ENCODE measurements at regions not wholly inside any gene's neighbourhood (a gene's known extent, or its start where the extent isn't known, plus 50 kb on each side); places are given as distances from the start of the nearest gene placed in this dataset.

DNA sequence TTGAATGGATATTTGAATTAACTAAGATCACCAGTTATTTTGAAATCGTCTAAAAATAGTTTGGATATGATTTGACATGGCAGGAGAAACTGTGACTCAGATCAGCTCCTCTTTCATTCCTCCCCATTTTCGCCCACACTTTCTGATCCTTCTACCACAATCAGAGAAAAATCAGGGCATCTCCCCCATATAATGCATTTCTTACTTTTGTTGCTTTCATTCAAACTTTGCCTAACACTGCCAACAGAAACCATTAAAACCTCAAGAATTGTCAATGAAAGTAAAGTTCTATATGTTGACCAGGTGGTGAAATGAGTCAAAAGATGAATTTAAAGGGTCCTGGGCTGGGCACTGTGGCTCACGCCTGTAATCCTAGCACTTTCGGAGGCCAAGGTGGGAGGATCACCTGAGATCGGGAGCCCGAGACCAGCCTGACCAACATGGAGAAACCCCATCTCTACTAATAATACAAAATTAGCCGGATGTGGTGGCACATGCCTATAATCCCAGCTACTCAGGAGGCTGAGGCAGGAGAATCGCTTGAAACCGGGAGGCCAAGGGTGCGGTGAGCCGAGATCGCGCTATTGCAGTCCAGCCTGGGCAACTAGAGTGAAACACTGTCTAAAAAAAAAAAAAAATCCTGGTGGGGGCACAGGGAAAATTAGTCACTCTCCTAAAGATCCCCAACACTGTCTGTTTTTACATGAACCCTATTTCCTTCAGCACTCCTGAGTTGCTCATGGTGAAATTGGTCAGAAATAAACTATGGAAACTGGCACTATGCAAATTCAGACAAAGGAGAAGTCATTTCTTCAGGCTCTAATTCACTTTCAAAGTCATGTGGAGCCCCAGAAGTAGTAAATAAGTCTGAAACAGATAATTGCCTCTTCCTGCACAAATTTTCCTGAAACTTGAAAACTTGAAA, 122.8 kb upstream of the NOCT start:
- Histone ChIP-seq H3K27ac (replicated peaks; ENCODE audit: low read length) (no peak overlapping the region), H2BK5ac (ENCODE audit: low read length) (no peak overlapping the region), H2BK120ac (ENCODE audit: low read depth, low read length) (no peak overlapping the region), H2BK15ac (ENCODE audit: low read length) (no peak overlapping the region), H3K4me1 (ENCODE audit: control insufficient read depth in 2 of 2, insufficient read depth in 1 of 2, low read depth in 1 of 2, low read length in 2 of 2) (peaks cover 5 to 6% of the 10 kb centered on the region in 2 donors), H3K18ac (ENCODE audit: low read length) (no peak overlapping the region), H2AK5ac (ENCODE audit: low read depth, low read length) (no peak overlapping the region), H3K9ac (ENCODE audit: low read depth, low read length, poor library complexity) (no peak overlapping the region), H3K36me3 (replicated peaks in 1 of 2; ENCODE audit: control insufficient read depth in 2 of 2, insufficient read depth in 2 of 2, low read length in 2 of 2) (no peaks in the 10 kb centered on the region), H4K91ac (ENCODE audit: low read depth, low read length, poor library complexity) (no peak overlapping the region), H3K23ac (ENCODE audit: low read depth, low read length, poor library complexity) (no peak overlapping the region), H2AFZ (ENCODE audit: low read length) (no peak overlapping the region), H3K4me3 (ENCODE audit: low read length in 2 of 2) (no peak overlapping the region), H3K4ac (ENCODE audit: low read length) (no peak overlapping the region), H4K8ac (ENCODE audit: low read depth, low read length) (no peak overlapping the region), H2BK12ac (ENCODE audit: low read length) (no peak overlapping the region), H3K79me1 (ENCODE audit: low read depth, low read length) (no peaks in the 10 kb centered on the region), H3K9me3 (replicated peaks in 1 of 2; ENCODE audit: control insufficient read depth in 2 of 2, insufficient read depth in 1 of 2, low read depth in 1 of 2, low read length in 2 of 2) (no peaks in the 10 kb centered on the region), H3K4me2 (ENCODE audit: insufficient read depth, low read length, poor library complexity, severe bottlenecking) (no peak overlapping the region), H3K14ac (ENCODE audit: low read length) (no peak overlapping the region), H3K27me3 (ENCODE audit: control insufficient read depth in 3 of 3, insufficient read depth in 3 of 3, low read depth in 1 of 3, low read length in 3 of 3) (peaks cover 0 to 2% (median 0%) of the 10 kb centered on the region in 3 experiments)
- no peak for DNase-seq (ENCODE audit: low spot score)
- WGBS, 2 donors (ENCODE audit: extremely low coverage in 2 of 2, insufficient read length in 2 of 2, insufficient replicate concordance in 1 of 2), result no CpG with 5 or more reads among the region's 13 CpGs

DNA sequence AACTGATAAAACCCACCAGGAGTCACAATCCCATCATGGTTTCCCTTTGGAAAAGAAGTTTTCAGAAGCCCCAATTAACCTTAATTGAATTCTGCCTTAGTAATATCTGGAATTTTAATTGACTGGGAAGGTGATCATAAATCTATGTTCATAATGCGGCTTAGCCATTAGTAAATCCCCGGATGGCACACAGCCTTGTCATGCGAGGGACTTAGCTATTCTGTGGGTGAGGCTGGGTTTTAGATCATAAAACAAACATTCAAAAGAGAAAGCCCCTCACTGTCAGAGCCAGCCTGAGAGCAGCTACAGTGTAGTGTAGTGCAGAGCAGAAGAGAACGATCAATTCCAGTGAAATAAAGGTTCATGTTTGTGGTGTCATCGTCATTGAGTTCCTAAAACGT, 124.0 kb upstream of the NOCT start:
- no peak overlapping the region for H3K23ac ChIP-seq (ENCODE audit: low read depth, low read length, poor library complexity)
- no peak for DNase-seq (ENCODE audit: low spot score)
- no peaks in the 10 kb centered on the region for H3K36me3 ChIP-seq (replicated peaks in 1 of 2; ENCODE audit: control insufficient read depth in 2 of 2, insufficient read depth in 2 of 2, low read length in 2 of 2)
- H2BK120ac ChIP-seq (ENCODE audit: low read depth, low read length), result no peak overlapping the region
- H3K27ac ChIP-seq (replicated peaks; ENCODE audit: low read length), result no peak overlapping the region
- no peak overlapping the region for H3K4me2 ChIP-seq (ENCODE audit: insufficient read depth, low read length, poor library complexity, severe bottlenecking)
- peaks cover 0 to 3% of the 10 kb centered on the region in 2 donors for H3K9me3 ChIP-seq (replicated peaks in 1 of 2; ENCODE audit: control insufficient read depth in 2 of 2, insufficient read depth in 1 of 2, low read depth in 1 of 2, low read length in 2 of 2)
- no peak overlapping the region for H3K4me3 ChIP-seq (ENCODE audit: low read length in 2 of 2)
- whole genome bisulfite sequencing, 2 donors (ENCODE audit: extremely low coverage in 2 of 2, insufficient read length in 2 of 2, insufficient replicate concordance in 1 of 2), result no CpG with 5 or more reads among the region's 6 CpGs
- no peaks in the 10 kb centered on the region for H3K79me1 ChIP-seq (ENCODE audit: low read depth, low read length)
- no peak overlapping the region for H2AK5ac ChIP-seq (ENCODE audit: low read depth, low read length)
- no peak overlapping the region for H3K9ac ChIP-seq (ENCODE audit: low read depth, low read length, poor library complexity)
- H3K4me1 ChIP-seq (ENCODE audit: control insufficient read depth in 2 of 2, insufficient read depth in 1 of 2, low read depth in 1 of 2, low read length in 2 of 2), result peaks cover 5 to 6% of the 10 kb centered on the region in 2 donors
- H2BK12ac ChIP-seq (ENCODE audit: low read length), result no peak overlapping the region
- no peak overlapping the region for H3K4ac ChIP-seq (ENCODE audit: low read length)
- H2BK5ac ChIP-seq (ENCODE audit: low read length), result no peak overlapping the region
- H2AFZ ChIP-seq (ENCODE audit: low read length), result peak overlapping the region; percentile 27
- no peaks in the 10 kb centered on the region for H3K27me3 ChIP-seq (ENCODE audit: control insufficient read depth in 3 of 3, insufficient read depth in 3 of 3, low read depth in 1 of 3, low read length in 3 of 3)
- no peak overlapping the region for H4K8ac ChIP-seq (ENCODE audit: low read depth, low read length)
- no peak overlapping the region for H3K18ac ChIP-seq (ENCODE audit: low read length)
- no peak overlapping the region for H3K14ac ChIP-seq (ENCODE audit: low read length)
- no peak overlapping the region for H4K91ac ChIP-seq (ENCODE audit: low read depth, low read length, poor library complexity)
- H2BK15ac ChIP-seq (ENCODE audit: low read length), result no peak overlapping the region

DNA sequence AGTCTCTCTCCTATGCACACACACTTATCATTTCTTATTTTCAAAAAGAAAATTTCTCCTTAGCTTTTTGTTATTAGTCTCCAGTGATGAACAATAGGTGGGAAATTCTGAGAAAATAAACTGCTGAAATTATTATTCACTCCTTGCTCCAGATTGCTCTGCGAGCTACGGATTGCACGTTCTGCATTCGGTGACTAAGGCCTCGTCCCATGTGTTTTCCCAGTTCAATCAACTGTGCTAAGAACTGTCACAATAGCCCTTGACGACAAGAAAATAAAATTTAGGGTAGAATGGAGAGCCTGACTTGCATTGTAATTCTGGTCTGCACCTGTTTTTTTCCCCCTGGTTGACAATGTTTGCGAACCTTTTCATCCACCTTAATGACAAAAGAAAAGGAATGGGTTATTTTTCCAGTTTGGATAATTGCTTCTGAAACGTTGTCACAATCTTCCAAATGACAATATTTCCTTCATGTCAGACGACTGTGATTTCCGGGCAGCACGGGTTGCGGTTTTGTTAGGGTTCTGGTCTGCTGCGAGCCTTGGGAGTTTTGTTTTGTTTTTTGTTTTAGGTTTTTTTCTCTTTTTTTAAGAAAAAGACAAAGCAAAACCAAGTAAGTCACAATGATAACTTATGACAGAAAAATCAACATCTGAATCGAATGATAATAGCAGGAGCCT, 124.5 kb upstream of the NOCT start:
- Histone ChIP-seq H3K27me3 (ENCODE audit: control insufficient read depth in 3 of 3, insufficient read depth in 3 of 3, low read depth in 1 of 3, low read length in 3 of 3) (no peaks in the 10 kb centered on the region), H3K23ac (ENCODE audit: low read depth, low read length, poor library complexity) (no peak overlapping the region), H3K9ac (ENCODE audit: low read depth, low read length, poor library complexity) (no peak overlapping the region), H4K8ac (ENCODE audit: low read depth, low read length) (no peak overlapping the region), H2BK12ac (ENCODE audit: low read length) (no peak overlapping the region), H3K79me1 (ENCODE audit: low read depth, low read length) (no peaks in the 10 kb centered on the region), H2AFZ (ENCODE audit: low read length) (peak overlapping the region; percentile 27), H3K14ac (ENCODE audit: low read length) (no peak overlapping the region), H3K36me3 (replicated peaks in 1 of 2; ENCODE audit: control insufficient read depth in 2 of 2, insufficient read depth in 2 of 2, low read length in 2 of 2) (no peaks in the 10 kb centered on the region), H3K4me3 (ENCODE audit: low read length in 2 of 2) (no peak overlapping the region), H2BK5ac (ENCODE audit: low read length) (no peak overlapping the region), H2BK15ac (ENCODE audit: low read length) (no peak overlapping the region), H3K4me2 (ENCODE audit: insufficient read depth, low read length, poor library complexity, severe bottlenecking) (no peak overlapping the region), H3K4me1 (ENCODE audit: control insufficient read depth in 2 of 2, insufficient read depth in 1 of 2, low read depth in 1 of 2, low read length in 2 of 2) (peaks cover 5 to 6% of the 10 kb centered on the region in 2 donors), H3K4ac (ENCODE audit: low read length) (no peak overlapping the region), H2BK120ac (ENCODE audit: low read depth, low read length) (no peak overlapping the region), H2AK5ac (ENCODE audit: low read depth, low read length) (no peak overlapping the region), H3K27ac (replicated peaks; ENCODE audit: low read length) (no peak overlapping the region), H3K18ac (ENCODE audit: low read length) (peak overlapping the region; percentile 46), H4K91ac (ENCODE audit: low read depth, low read length, poor library complexity) (no peak overlapping the region), H3K9me3 (replicated peaks in 1 of 2; ENCODE audit: control insufficient read depth in 2 of 2, insufficient read depth in 1 of 2, low read depth in 1 of 2, low read length in 2 of 2) (peaks cover 0 to 3% of the 10 kb centered on the region in 2 donors)
- DNase-seq (ENCODE audit: low spot score), result no peak
- no CpG with 5 or more reads among the region's 14 CpGs for WGBS, 2 donors (ENCODE audit: extremely low coverage in 2 of 2, insufficient read length in 2 of 2, insufficient replicate concordance in 1 of 2)

DNA sequence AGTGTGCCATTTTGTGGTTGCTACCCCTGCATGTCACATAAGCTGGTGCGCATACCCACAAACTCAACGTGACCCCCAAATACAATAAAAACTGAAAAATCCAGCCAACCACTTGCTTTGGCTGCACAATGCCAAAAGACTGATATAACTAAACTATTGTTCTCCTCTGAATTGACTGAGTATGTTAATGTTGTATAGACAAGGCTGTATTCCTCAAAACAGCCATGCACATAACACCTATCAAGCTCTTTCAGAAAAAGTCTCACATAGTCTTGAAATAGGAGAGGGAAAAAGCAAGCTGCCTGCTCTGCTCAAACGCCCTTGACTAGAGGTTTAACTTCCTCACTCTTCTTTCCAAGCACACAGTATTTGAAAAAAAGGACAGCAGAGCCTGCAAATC, 126.4 kb upstream of the NOCT start:
- Histone ChIP-seq H4K8ac (ENCODE audit: low read depth, low read length) (no peak overlapping the region), H2AFZ (ENCODE audit: low read length) (no peak overlapping the region), H3K18ac (ENCODE audit: low read length) (no peak overlapping the region), H2BK15ac (ENCODE audit: low read length) (no peak overlapping the region), H2BK5ac (ENCODE audit: low read length) (no peak overlapping the region), H3K79me1 (ENCODE audit: low read depth, low read length) (no peaks in the 10 kb centered on the region), H3K4me2 (ENCODE audit: insufficient read depth, low read length, poor library complexity, severe bottlenecking) (no peak overlapping the region), H3K27ac (replicated peaks; ENCODE audit: low read length) (no peak overlapping the region), H3K4ac (ENCODE audit: low read length) (no peak overlapping the region), H3K4me1 (ENCODE audit: control insufficient read depth in 2 of 2, insufficient read depth in 1 of 2, low read depth in 1 of 2, low read length in 2 of 2) (peaks cover 5 to 6% of the 10 kb centered on the region in 2 donors), H2BK120ac (ENCODE audit: low read depth, low read length) (no peak overlapping the region), H3K14ac (ENCODE audit: low read length) (no peak overlapping the region), H3K9me3 (replicated peaks in 1 of 2; ENCODE audit: control insufficient read depth in 2 of 2, insufficient read depth in 1 of 2, low read depth in 1 of 2, low read length in 2 of 2) (peaks cover 0 to 3% of the 10 kb centered on the region in 2 donors), H3K23ac (ENCODE audit: low read depth, low read length, poor library complexity) (no peak overlapping the region), H3K36me3 (replicated peaks in 1 of 2; ENCODE audit: control insufficient read depth in 2 of 2, insufficient read depth in 2 of 2, low read length in 2 of 2) (no peaks in the 10 kb centered on the region), H3K4me3 (ENCODE audit: low read length in 2 of 2) (no peak overlapping the region), H4K91ac (ENCODE audit: low read depth, low read length, poor library complexity) (no peak overlapping the region), H2AK5ac (ENCODE audit: low read depth, low read length) (no peak overlapping the region), H3K27me3 (ENCODE audit: control insufficient read depth in 3 of 3, insufficient read depth in 3 of 3, low read depth in 1 of 3, low read length in 3 of 3) (no peaks in the 10 kb centered on the region), H3K9ac (ENCODE audit: low read depth, low read length, poor library complexity) (no peak overlapping the region), H2BK12ac (ENCODE audit: low read length) (no peak overlapping the region)
- no CpG with 5 or more reads among the region's 3 CpGs for WGBS, 2 donors (ENCODE audit: extremely low coverage in 2 of 2, insufficient read length in 2 of 2, insufficient replicate concordance in 1 of 2)
- no peak for DNase-seq (ENCODE audit: low spot score)

Data from neuronal stem cell (in vitro differentiated cells).